VCaP (cell line): ENCODE measurements at regions not wholly inside any gene's neighbourhood (a gene's known extent, or its start where the extent isn't known, plus 50 kb on each side); places are given as distances from the start of the nearest gene placed in this dataset.

Experiments
- H3K27ac ChIP-seq: fragments of 450-650 bp; 2 replicates; pipeline ENCODE4 v1.5.1; 2017
- TF ChIP-seq, protein P1 (sequence below): fragments of 450-650 bp; conservative IDR thresholded peaks from 2 replicates; pipeline ENCODE4 v1.5.1; 2017; ENCODE audit warnings: mild to moderate bottlenecking, moderate library complexity

DNA sequence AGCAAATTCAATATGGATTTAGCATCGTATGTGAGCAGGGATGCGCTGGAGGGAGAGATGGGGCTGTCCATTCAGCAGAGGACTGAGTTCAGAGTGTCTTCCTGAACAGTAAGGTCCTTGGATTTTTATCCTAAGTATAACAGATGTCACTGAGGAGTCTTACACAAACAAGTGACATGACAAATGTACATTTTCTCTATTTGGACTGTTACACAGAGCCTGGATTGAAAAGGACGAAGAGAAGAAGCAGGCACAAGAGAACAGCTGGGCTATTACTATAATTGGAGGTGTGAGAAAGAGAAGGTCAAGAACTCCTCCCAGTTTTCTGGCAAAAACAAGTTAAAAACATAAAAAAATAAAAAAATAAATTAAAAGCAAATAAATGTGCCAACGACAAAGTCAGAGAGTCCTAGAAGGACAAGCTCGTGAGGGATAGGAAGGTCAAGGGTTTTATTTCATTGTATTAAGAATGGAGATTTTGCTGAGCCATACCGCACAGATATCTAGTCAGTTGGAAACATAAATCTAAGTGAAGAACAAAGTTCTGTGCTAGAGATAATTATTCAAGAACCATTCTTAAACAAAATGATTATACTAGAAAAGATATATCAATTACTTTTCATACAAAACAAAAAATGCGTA is 1186.3 kb downstream of the EFNB2 start:
- H3K27ac ChIP-seq: no peak overlapping the region
- TF ChIP-seq, protein P1, sequence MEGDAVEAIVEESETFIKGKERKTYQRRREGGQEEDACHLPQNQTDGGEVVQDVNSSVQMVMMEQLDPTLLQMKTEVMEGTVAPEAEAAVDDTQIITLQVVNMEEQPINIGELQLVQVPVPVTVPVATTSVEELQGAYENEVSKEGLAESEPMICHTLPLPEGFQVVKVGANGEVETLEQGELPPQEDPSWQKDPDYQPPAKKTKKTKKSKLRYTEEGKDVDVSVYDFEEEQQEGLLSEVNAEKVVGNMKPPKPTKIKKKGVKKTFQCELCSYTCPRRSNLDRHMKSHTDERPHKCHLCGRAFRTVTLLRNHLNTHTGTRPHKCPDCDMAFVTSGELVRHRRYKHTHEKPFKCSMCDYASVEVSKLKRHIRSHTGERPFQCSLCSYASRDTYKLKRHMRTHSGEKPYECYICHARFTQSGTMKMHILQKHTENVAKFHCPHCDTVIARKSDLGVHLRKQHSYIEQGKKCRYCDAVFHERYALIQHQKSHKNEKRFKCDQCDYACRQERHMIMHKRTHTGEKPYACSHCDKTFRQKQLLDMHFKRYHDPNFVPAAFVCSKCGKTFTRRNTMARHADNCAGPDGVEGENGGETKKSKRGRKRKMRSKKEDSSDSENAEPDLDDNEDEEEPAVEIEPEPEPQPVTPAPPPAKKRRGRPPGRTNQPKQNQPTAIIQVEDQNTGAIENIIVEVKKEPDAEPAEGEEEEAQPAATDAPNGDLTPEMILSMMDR: no peak

DNA sequence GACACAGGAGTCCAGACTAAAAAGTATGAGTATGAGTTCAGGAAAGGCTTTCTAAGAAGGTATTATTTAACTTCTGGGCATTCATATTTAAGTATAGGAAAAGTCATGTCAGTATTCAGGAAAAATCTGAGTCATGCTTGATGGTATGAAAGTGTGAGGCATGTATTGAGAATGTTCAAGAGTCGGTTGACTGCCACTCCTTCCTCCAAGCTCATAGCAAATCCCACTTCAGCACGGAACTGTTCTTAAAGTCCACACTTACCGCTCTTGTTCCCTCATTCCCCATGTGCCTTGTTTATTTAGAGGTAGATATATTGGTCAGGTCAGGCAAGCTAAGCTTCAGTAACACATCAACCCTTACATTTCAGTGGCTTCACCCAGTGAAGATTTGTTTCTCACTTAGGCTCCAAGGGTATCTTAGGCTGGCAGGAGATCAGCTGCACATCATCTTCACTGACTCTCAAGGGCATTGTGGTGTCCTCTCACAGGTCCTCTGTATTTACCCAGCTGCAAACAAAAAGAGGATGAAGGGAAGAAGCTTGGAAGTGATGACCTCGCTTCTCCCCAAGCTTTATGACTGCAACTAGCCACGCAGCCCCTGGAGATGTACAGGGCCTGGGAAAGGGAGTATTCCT is 1189.2 kb downstream of the EFNB2 start:
- TF ChIP-seq, protein P1: no peak

DNA sequence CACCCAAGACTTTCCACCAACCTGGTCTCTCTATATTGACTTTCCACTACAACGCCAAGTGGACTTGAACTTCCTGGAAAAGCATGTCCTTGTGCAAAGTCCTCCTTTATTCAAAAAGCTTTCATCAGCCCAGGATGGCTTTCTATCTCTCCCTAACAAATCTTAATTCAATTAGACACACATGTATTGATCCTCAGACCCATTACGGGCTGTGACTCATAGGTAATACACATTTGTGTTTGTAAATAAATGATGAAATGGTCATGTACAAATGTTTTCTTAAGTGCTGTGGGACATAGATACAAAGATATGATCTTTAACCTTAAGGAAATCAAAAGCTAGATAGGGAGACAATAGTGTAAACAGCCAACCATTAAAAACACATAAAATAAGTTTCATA is 1189.7 kb downstream of the EFNB2 start:
- TF ChIP-seq, protein P1: no peak
- no peak overlapping the region for H3K27ac ChIP-seq

More for the DNA sequence above, 1189.2 kb downstream of the EFNB2 start:
- no peak overlapping the region for H3K27ac ChIP-seq

DNA sequence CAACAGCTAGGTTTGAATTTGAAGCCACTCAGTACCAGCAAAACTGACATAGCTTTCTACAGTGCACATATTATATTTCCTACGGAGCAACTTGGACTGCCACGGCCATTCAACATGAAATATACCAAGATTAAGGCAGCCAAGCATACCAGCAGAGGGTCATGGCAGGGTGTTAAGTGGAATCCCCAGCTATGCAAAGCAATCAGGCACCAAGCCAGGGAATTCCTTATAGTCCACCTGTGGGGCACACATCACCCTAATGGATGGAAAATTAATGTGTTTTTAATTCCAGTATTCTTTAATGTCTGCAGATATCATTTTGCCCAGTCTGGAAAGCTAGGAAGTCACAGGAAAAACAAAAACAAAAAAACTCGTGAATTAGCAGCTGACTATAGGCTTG is 1190.3 kb downstream of the EFNB2 start:
- TF ChIP-seq, protein P1: no peak
- no peak overlapping the region for H3K27ac ChIP-seq

DNA sequence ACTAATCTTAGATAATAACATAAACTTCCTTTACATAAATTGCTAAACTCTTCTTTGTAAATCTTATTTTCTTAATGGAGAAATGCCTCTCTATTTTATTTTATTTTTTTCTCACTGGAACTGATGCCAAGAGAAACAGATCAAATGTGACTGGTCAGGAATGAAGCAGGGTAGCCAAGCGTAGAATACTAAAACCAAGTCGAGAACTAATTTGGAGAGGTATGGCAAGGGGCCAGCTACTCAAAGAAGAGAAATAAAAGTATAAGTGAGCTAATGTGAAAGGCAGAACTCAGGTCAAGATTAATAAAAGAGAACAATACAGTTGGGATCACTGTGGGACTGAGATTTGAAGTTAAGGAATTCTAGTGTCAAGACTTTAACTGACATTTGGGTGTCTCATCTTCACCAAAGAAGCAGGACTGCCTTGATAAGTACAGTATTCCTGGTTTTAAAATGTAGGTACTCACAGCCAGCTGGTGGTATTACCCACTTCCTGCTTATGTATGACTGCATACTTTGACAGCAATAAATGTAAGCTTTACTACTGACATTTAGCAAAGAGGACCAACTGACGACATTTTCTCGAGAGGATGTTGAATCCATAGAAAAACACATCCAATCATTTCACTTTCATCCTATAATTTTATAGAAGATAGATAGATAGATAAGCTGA is 1192.2 kb downstream of the EFNB2 start:
- TF ChIP-seq, protein P1: no peak
- H3K27ac ChIP-seq: no peak overlapping the region

DNA sequence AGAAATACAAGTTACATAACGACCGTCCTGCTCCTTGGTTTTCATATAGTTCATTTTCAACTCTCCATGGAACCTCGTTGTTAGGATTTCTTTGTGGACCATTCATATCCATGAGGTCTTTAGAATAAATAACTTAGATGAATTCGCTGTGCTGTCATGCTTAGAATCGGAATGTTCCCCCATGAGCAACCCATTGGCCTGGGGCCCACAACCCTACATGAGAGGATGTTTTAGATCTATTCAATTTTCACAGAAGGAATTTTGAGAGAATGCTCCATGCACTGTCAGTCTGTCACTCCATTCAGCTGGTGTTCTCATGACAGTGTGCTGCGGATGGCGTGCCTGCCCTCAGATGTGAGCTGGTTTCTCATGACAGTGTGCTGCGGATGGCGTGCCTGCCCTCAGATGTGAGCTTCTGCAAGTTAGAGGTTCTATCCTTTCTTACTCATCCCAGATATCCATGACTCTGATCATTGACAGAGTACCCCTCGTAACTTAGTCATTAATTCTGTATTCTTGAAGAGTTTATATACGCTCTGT is 1193.1 kb downstream of the EFNB2 start:
- H3K27ac ChIP-seq: no peak overlapping the region
- TF ChIP-seq, protein P1: no peak

DNA sequence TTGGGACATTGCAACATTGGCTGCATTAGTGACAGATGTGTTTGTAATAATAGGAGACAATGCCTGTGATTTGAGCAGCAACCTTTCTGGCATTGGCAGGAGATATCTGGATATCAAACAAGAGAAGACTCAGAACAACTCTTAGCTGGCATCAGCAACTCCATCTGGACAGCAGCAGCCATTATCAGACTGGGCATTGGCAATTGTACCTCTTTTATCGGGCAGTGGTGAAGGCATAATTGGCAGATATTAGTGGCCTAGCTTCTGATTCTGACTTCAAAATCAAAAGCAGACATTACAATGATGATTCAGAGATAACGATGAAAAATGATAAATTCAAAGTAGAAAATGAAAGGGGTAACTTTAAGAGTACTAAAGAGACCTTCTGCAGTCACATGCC is 1193.7 kb downstream of the EFNB2 start:
- H3K27ac ChIP-seq: no peak overlapping the region
- TF ChIP-seq, protein P1: no peak
